HG02623 (cell line): ENCODE measurements at regions not wholly inside any gene's neighbourhood (a gene's known extent, or its start where the extent isn't known, plus 50 kb on each side); places are given as distances from the start of the nearest gene placed in this dataset.

ENCODE experiments used
- ATAC-seq: cut with Tn5 transposase; IDR thresholded peaks from one replicate; pipeline ENCODE4 v1.9.1; 2021; ENCODE audit warnings: moderate library complexity; ENCODE audit not compliant: unreplicated experiment

DNA sequence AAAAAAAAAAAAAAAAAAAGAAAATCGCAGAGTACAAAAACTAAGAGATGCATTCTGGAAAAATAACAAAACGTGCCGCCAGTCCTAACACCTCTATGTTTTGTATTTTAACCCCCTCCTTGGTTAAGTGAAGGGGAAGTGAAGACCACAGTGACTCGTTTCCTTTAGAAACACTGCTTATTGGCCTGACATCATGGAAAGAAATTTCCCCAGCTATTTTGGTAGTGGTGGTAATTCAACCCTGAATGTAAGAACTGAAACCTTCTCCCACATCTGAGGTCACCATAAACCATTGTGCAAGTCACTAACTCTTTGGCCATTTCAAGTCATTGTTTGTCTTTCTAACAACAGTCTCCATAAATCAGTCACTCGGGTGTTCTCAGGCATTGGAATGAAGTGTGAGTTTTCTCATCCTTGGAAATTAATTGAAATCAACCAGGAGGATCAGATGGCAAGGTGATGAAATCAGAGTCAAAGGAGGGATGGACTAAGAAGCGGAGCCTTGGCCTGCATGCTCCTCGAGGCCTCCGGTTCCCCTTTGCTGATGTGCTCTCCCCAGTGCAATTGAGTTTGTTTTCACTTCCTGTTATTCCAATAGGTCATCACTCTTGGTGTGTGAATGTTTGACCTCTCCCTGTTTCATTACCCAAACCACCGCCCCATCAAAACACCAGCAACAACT lies 443.9 kb downstream of the FGF9 start:
- peak; percentile 86 for ATAC-seq

DNA sequence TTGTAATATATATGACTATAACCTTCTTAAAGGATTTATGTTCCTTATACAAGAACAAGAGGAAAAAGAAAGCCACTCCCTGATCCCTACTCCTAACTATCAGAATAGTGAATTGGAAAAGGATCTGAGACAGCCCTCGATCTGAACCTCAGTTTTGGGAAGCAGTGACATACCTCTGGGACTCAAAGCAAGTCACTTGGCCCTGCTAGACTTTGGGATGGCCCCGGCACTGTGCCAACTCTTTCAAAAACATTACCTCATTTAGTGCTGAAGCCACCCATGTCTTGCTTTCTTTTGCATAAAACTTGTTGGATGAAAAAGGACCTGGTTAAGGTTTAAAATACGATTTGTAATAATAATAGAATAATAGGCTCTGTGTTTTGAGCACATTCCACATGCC lies 447.3 kb downstream of the FGF9 start:
- ATAC-seq, result no peak

DNA sequence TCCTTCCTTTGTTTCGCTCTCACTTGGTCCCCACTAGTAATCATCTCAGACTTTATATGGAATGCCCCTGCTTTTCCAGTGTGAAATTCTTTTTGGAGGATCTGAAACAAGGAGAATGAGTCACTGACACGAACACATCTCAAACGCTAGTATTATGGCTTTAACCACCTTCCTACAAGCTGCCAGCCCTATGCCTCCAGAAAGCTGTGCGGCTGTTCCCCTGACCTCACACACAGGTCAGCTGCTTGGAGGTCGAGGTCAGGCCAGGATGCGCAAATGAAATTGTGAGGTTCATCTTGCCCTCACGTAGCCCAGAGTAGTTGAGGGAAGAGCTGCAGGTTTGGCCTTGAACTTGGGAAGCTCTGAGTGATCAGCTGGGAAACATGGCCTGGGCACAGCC lies 449.8 kb downstream of the FGF9 start:
- no peak for ATAC-seq

DNA sequence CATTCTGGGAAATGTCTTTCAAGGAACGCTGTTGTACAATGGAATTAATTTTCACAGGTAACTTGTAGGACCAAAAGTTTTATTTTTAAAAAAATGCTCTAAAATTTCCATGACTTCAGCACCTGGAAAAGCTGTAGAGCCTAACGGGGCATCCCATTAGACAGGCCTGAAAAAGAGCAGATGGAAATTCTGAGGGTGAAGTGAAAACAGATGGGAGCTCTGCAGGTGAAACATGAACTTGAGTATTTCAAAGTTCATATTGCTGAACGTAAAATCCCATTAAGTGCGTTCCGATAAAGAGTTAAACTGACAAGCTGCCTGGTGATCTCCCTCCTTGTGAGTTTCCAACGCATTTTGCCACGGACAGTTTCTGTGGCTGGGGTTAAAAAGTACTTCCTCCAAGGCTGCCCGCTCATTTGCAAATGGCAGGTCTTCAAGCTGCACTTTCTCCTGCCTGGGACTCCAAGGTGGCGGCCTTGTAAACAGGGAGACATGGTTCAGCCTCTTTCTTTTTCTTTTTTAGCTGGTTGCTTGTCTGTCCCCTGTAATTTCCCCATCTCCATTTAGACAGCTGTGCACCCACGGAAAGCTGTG lies 450.4 kb downstream of the FGF9 start:
- ATAC-seq, result no peak

DNA sequence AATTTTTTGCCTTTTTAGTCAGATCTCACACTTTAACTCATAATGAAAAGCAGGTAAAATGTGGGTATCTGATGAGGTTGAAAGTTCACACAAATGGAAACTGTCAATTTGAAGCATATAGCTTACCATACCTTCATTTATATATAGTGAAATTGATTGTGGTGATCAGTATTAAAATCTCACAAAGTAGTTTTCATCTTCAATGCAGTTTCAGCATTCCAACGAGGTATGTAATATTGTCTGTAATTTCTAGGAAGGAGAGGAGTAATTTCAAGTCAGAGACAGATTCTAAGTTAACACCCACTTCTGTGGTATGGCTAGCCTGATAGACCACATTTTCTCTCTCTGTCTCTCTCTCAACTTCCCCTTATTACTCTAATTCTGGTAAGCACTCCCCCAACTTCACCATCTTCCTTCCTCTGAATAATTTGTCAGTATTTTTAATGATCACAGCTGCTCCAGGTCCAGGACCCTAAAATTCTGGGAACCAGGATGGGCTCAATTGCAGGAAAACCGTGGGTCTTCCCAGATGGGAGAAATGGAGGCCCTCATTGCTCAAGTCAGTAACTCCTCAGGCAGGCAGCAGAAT lies 455.7 kb downstream of the FGF9 start:
- ATAC-seq, result peak; percentile 90

DNA sequence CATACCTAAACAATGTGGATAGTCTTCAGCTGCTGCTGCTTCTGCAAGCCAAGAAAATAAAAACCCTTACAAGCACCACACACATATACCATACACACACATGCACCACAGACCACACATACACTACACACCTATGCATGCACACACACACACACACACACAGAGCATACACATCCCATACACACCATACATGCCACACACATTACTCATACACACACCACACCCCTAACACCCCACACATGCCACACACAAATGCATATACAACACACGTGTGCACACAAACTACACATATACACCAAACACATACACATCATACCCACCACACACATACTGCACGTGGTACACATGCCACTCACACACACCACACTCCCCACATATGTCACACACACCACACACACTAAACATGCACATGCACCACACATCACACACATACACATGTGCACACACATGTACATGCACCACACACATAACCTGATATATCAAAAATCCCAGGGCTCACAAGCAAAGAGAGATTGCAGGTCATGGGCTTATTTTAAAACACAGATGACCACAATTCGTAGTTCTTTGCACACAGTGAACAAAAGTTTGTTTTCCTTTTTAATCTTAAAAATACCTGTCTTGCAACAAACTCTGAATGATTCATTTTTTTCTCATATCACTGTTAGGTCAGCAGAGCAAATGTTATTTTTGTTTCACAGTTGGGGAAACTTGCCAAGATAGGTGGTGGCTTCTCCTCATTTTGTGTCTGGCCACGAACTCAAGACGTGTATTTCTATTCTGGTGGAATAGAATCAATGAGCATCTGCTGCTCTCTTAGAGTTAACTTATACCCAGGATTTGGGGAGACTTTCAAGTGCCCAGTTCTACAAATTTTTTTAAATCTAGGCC lies 456.6 kb downstream of the FGF9 start:
- no peak for ATAC-seq

DNA sequence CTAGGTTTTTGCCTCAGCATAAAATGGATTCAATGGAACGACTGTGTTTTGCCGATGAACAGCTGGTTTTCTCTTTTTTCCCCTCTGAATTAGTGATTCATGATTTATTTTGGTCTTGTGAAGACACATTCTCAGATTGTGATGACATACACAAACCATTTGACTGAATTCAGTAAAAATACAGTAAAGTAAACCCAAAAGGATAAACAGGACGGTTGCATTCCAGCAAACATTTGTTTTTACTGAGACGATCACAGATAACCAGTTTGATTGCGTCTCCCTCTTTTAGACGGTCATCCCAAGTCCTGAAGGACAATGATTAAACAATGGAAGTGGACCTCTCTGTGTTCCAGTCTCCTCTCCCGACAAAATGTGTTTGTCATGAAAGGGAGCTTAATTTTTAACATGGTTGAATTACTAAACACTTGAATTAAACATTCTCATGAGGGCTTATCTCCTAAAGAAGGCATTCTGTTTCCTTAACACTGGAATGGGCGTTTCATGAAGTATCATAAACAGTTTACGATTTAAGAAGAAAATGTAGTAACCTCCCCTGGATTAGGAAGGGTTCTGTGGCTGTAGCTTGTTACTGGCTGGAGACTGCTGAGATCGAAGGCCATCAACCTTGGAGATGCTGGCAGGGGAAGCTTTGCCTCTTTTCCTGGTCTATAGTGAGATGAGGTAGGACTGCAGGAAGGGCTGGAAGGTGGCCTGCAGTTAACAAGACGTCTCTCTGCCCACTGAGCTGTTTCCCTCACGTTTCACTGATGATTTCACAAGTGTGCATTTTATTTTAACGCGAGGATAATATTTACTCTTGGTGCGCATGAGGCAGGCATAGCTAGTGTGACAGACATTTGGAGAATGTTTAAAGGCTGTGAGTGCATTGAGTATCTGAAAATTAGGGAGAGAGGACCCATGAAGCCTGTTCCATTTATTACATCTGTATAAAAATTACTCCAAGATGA lies 457.9 kb downstream of the FGF9 start:
- ATAC-seq, result no peak

DNA sequence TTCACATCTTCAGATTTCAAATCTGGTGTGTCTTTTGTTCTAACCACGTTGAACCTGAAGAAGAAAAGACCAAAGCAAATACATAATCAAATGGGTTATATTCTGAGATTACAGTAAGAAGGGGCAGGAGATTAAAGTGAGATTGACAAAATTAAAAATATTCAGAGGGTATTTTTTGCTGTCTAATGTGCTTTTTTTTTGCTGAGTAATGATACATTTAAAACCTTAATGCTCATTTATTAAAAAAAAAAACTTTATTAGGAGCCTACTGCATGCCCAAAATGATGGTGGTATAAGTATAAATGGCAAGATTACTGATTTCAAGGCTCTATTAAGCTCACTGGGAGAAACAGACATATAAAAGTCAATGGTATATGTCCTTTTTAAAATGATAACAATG lies 459.4 kb downstream of the FGF9 start:
- ATAC-seq, result no peak

DNA sequence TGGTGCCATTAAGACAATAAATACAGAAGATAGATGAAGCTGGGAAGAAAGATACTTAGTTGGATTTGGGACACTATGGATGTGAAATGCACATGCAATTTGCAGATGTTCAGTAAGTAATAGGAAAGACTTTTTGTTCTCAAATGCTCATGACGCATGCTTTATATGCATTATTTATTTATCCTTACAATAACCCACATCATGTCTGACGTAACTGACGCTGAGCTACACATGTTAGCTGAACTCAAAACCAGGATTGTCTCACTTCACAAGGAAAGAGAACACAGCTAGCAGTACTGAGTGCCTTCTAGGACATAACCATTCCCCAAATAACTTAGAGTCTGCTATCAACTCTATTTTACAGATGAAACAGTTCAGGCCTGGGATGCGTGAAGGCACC lies 463.4 kb downstream of the FGF9 start:
- ATAC-seq, result no peak

DNA sequence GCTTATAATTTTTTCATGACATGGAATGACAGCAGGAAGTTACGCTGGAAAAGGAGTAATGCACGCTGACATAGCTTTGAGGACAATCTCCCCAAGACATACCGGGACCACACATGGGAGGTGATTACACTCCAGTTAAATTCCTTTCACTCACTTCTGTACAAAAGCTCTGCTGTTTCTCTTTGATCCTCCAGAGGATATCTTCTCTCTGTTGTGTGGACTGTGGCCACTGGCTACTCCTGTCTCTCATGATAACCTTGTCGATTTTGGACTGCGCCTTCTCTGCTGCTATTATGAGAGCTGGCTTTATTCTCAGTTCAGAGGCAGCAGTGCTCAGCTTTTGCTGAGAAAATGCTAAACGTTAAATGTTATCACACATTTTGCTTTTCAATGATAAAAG lies 464.6 kb downstream of the FGF9 start:
- no peak for ATAC-seq

DNA sequence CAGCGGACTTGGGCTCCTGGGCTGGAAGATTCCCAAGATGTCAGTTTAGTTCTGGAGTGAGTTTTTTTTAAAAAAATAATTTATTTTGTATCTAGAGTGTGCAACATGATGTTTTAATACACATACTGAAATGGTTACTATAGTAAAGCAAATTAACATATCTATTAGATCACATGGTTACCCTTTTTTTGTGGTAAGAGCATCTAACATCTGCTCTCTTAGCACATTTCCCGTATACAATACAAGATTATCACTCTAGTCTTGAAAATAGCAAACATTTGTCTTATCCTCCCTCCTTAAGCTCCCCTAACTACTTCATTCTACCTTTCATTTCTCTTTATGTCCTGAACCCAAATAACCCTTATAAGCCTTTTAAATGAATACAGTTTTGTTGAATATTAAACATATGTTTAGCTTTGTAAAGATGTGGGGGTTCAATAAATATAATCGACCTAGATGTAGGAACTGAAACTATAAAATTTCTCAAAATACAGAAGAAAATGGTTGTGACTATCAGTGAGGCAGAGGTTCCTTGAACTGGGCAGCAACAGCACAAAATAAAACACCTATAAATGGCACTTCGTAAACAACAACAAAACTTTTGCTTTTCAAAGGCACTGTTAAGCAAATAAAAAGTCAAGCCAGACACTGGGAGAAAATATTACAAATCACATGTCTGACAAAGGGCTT lies 466.6 kb downstream of the FGF9 start:
- no peak for ATAC-seq

DNA sequence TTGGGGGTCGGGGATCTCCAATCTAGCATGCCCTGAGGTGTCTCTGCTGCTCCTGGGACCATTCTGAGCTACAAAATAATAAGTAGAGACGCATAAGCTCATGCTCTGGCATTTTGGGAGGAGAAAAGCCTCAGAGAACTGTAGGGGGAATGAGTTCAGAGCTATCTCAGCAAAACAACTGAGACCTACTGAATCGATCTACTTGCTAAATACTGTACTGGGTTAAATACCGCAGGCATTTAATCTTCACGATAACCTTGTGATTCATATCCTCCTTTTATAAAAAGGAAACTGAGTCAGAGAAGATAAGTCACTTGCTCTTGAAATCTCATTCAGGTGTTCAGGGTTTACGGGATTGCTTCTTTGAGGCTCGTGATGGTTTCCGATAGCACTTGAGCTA lies 468.1 kb downstream of the FGF9 start:
- ATAC-seq, result no peak

DNA sequence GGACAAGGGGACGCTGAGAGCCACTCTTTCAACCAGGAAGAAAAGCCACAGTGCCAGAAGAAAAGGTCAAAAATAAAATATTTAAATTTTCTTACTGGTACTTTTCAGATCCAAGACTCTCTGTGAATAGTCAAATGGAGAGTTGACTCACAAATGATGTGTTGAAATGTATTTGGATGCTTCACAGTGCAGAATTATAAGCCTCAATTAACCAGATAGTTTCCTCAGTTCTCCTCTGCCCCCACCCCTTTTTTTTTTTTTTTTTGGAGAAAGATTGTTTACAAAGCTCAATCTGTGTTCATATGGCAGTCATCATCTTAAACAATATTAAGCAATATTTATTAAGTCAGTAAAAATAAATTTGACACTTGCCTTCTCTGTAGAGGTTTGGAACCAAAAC lies 470.8 kb downstream of the FGF9 start:
- ATAC-seq, result no peak

DNA sequence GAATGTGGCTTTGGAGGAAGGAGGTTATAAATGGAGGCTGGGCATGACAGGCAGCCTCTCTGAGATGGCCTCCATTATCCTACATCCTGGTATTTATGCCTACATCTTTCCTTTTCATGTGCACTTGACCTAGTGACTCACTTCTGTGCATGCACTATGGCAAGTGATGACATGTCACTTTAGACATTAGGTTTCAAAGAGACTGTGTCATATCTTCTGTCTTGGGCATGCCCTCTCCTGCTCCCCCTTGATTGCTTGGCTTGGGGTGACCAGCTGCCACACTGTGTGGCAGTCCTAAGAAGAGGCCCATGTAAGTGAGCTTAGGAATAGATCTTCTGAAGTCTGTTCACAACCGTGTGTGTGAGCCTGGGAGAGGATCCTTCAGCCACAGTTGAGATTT lies 472.8 kb downstream of the FGF9 start:
- ATAC-seq, result no peak

DNA sequence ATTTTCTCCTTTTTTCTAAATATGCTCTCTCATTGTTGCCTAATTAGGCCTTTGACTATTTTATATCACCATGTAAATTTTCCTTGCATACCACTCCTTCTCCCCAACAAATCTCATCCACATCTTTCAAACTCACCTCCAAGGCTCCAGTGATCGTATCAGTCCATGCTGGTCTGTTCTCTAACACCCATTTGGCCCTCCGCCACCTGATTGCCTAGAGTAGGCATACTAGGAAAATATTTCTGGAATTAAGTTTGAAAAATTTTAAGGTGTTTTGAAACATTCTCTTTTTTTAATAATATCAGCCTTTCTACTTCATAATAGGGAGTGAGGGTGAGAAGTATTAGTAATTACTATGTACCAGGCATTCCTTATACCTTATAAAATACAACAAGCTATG lies 473.9 kb downstream of the FGF9 start:
- no peak for ATAC-seq

DNA sequence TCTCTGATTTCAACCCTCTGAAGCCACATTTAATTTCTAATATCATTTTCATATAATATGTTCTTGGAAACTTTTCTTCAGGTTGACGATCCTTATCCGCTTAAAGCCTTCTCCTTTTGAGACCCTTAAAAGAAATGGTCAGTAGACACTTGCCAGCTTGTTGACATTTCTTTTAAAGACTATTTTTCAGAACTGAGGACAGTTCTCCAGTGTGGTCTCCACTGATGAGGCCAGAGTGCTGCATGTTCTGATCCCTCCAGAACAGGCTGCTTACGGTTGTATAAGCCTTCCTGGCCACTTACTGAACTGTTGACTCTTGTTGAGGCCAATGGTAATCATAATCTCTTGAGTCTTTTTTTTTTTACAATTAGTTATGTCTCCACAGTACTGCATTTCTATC lies 477.3 kb downstream of the FGF9 start:
- ATAC-seq, result no peak

DNA sequence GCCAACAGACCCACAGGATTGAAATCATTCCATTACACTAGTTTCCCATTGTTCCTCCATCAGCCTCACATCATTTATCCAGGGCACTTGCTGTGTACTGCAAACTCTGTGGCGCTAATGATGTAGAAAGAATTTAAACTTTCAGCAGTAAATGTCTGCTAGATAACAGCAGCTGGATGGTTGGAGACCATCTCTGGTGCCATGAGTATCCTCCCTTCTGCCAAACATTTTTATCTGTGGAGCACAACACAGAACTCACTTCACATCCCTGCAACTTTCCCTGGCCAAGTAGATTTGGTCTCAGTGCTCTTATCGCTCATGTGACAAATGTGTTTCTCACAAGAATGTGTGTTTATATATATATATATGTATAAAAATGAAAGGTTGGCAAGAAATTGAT lies 481.9 kb downstream of the FGF9 start:
- ATAC-seq, result no peak

DNA sequence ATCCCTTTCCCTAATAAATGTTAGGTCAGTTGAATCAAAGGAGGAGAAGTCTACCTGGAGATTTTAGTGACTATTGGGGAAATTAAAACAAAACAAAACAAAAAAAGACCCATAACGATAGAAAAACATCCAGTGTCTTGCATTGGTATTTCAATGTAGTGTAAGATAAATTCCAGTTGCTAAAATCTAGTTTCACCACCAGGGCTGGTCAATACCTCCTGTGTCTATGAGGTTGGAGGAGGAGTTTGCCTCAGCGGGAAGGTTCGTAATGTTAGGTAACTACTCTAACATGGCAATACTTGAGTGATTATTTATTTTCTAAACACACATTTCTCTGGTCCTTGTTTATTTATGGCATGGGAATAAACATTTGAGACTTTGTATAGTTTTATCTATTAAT lies 483.2 kb downstream of the FGF9 start:
- ATAC-seq, result no peak

DNA sequence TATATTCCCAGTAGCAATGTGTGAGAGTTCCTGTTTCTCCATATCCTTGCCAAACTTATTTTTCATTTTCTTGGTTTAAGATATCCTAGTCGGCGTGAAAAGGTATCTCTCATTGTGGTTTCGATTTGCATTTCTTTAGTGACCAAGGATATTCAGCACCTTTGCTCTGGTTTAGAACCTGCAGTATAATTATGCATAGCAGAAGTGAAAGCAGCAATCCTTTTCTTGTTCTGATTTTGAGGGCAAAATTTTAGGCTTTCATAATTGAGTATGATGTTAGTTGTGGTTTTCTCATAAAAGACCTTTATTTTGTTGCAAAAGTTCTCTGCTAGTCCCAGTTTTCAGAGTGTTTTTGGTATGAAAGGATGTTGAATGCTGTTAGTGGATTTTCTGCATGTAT lies 491.0 kb downstream of the FGF9 start:
- ATAC-seq, result peak; percentile 87

DNA sequence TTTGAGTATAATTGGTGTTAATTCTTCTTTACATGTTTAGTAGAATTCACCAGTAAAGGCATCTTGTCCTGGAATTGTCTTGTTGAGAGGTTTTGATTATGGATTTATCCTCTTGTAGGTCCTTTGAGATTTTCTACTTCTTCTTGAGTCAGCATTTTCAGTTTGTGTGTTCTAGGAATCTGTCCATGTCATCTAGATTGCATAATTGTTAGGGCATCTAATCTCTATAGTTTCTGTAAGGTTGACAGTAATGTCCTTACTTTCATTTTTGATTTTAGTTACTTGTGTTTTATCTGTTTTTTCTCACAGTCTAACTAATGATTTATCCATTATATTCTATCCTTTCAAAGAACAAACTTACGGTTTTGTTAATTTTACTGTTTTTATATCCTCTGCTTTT lies 492.0 kb downstream of the FGF9 start:
- peak; percentile 42 for ATAC-seq
